IPS-NIHi7 (cell line): ENCODE measurements at regions not wholly inside any gene's neighbourhood (a gene's known extent, or its start where the extent isn't known, plus 50 kb on each side); places are given as distances from the start of the nearest gene placed in this dataset.
"Not testable (repeated sequence)": the region's sequence is repeated elsewhere in the genome, so short reads cannot be mapped to it uniquely, and the experiment has no call there.

ENCODE experiments used
- DNase-seq: peaks from one replicate; pipeline ENCODE4 v3.0.0; 2012; ENCODE audit warnings: mixed read lengths; ENCODE audit errors: extremely low spot score

DNA sequence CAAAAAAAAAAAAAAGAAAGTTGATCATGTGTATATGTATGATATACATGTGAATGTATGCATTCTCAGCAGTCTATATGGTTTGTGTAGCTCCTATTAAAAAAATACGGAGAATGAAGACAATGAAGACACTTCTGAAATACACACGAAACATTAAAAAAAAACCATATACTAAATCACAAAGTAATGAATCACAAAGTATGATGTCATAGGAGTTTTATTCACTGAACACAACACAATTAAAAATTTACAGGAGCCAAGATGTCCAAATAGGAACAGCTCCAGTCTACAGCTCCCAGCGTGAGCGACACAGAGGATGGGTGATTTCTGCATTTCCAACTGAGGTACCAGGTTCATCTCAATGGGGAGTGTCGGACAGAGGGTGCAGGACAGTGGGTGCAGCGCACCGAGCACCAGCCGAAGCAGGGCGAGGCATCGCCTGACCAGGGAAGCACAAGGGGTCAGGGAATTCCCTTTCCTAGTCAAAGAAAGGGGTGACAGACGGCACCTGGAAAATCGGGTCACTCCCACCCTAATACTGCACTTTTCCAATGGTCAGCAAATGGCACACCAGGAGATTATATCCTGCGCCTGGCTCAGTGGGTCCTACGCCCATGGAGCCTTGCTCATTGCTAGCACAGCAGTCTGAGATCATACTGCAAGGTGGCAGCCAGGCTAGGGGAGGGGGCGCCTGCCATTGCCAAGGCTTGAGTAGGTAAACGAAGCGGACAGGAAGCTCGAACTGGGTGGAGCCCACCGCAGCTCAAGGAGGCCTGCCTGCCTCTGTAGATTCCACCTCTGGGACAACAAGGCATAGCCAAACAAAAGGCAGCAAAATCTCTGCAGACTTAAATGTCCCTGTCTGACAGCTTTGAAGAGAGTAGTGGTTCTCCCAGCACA, 53.9 kb upstream of the TUSC1 start:
- DNase-seq = not testable (repeated sequence)
